SK-N-SH treated with all-trans-retinoic acid at 6 μM for 48 hours (cell line): ENCODE measurements at regions not wholly inside any gene's neighbourhood (a gene's known extent, or its start where the extent isn't known, plus 50 kb on each side); places are given as distances from the start of the nearest gene placed in this dataset.

Source experiments
- ATAC-seq: fragments of 200-7000 bp; cut with Tn5 transposase; 3 replicates; pipeline ENCODE4 v1.9.1; 2020; ENCODE audit warnings: mild to moderate bottlenecking, moderate library complexity
- ARNTL ChIP-seq: fragments of 450-650 bp; formaldehyde crosslinking; IDR thresholded peaks from 2 replicates; pipeline ENCODE4 v1.5.0; 2020; ENCODE audit warnings: low read depth, mild to moderate bottlenecking, moderate library complexity, borderline replicate concordance
- BACH2 ChIP-seq: fragments of 250-450 bp; sonication (Bioruptor Pico); IDR thresholded peaks from 2 replicates; pipeline ENCODE4 v1.9.0; 2021; ENCODE audit warnings: mild to moderate bottlenecking, borderline replicate concordance
- ESRRG ChIP-seq: fragments of 250-450 bp; sonication (Bioruptor Pico); IDR thresholded peaks from 2 replicates; pipeline ENCODE4 v1.6.1; 2021; ENCODE audit warnings: mild to moderate bottlenecking
- GLIS3 ChIP-seq: fragments of 250-450 bp; sonication (Bioruptor Pico); IDR thresholded peaks from 2 replicates; pipeline ENCODE4 v1.5.0; 2020; ENCODE audit warnings: mild to moderate bottlenecking, moderate library complexity
- ISL1 ChIP-seq: fragments of 250-450 bp; sonication (Bioruptor Pico); IDR thresholded peaks from 2 replicates; pipeline ENCODE4 v2.1.2; 2022; ENCODE audit warnings: mild to moderate bottlenecking, moderate library complexity
- OSR1 ChIP-seq: fragments of 250-450 bp; sonication (Bioruptor Pico); IDR thresholded peaks from 2 replicates; pipeline ENCODE4 v1.8.0; 2022; ENCODE audit warnings: moderate library complexity, mild to moderate bottlenecking, inconsistent platforms
- RARB ChIP-seq: fragments of 250-450 bp; sonication (Bioruptor Pico); IDR thresholded peaks from 2 replicates; pipeline ENCODE4 v1.8.0; 2021; ENCODE audit warnings: mild to moderate bottlenecking, moderate library complexity
- SNAI2 ChIP-seq: fragments of 250-450 bp; sonication (Bioruptor Pico); IDR thresholded peaks from 2 replicates; pipeline ENCODE4 v1.5.0; 2020; ENCODE audit warnings: mild to moderate bottlenecking, moderate library complexity
- TCF4 ChIP-seq: fragments of 250-450 bp; sonication (Bioruptor Pico); IDR thresholded peaks from 2 replicates; pipeline ENCODE4 v1.8.0; 2021; ENCODE audit warnings: mild to moderate bottlenecking, moderate library complexity, borderline replicate concordance
- TOX ChIP-seq: fragments of 250-450 bp; sonication (Bioruptor Pico); IDR thresholded peaks from 2 replicates; pipeline ENCODE4 v1.8.0; 2021; ENCODE audit warnings: mild to moderate bottlenecking, moderate library complexity, borderline replicate concordance
- ZC3H10 ChIP-seq: fragments of 250-450 bp; sonication (Bioruptor Pico); IDR thresholded peaks from 2 replicates; pipeline ENCODE4 v1.5.1; 2021; ENCODE audit warnings: mild to moderate bottlenecking, moderate library complexity
- ZFP3 ChIP-seq: fragments of 250-450 bp; sonication (Bioruptor Pico); IDR thresholded peaks from 2 replicates; pipeline ENCODE4 v1.5.0; 2020; ENCODE audit warnings: mild to moderate bottlenecking, moderate library complexity
- ZFP30 ChIP-seq: fragments of 450-650 bp; formaldehyde crosslinking; IDR thresholded peaks from 2 replicates; pipeline ENCODE4 v1.5.0; 2022; ENCODE audit warnings: mild to moderate bottlenecking, moderate library complexity
- ZNF565 ChIP-seq: fragments of 450-650 bp; formaldehyde crosslinking; conservative IDR thresholded peaks from 2 replicates; pipeline ENCODE4 v1.5.0; 2020; ENCODE audit warnings: low read depth, mild to moderate bottlenecking, moderate library complexity
- ZNF70 ChIP-seq: fragments of 450-650 bp; formaldehyde crosslinking; IDR thresholded peaks from 2 replicates; pipeline ENCODE4 v1.5.0; 2020; ENCODE audit warnings: mild to moderate bottlenecking, moderate library complexity
- ZNF8 ChIP-seq: fragments of 450-650 bp; formaldehyde crosslinking; IDR thresholded peaks from 2 replicates; pipeline ENCODE4 v1.5.0; 2020; ENCODE audit warnings: mild to moderate bottlenecking, moderate library complexity
- TF ChIP-seq, protein P1 (sequence below): fragments of 250-450 bp; sonication (Bioruptor Pico); IDR thresholded peaks from 2 replicates; pipeline ENCODE4 v1.5.1; 2021; ENCODE audit warnings: mild to moderate bottlenecking, moderate library complexity
- TF ChIP-seq, protein P2 (sequence below): fragments of 250-450 bp; sonication (Bioruptor Pico); IDR thresholded peaks from 2 replicates; pipeline ENCODE4 v1.8.0; 2020; ENCODE audit warnings: mild to moderate bottlenecking, moderate library complexity, borderline replicate concordance
- TF ChIP-seq, protein P3 (sequence below): fragments of 250-450 bp; sonication (Bioruptor Pico); IDR thresholded peaks from 2 replicates; pipeline ENCODE4 v1.5.0; 2020; ENCODE audit warnings: mild to moderate bottlenecking, moderate library complexity
- TF ChIP-seq, protein P4 (sequence below): fragments of 250-450 bp; sonication (Bioruptor Pico); IDR thresholded peaks from 2 replicates; pipeline ENCODE4 v1.5.1; 2020; ENCODE audit warnings: low read depth, mild to moderate bottlenecking, moderate library complexity
- TF ChIP-seq, protein P5 (sequence below): fragments of 250-450 bp; sonication (Bioruptor Pico); IDR thresholded peaks from 2 replicates; pipeline ENCODE4 v1.8.0; 2021; ENCODE audit warnings: low read depth, mild to moderate bottlenecking, moderate library complexity, borderline replicate concordance

DNA sequence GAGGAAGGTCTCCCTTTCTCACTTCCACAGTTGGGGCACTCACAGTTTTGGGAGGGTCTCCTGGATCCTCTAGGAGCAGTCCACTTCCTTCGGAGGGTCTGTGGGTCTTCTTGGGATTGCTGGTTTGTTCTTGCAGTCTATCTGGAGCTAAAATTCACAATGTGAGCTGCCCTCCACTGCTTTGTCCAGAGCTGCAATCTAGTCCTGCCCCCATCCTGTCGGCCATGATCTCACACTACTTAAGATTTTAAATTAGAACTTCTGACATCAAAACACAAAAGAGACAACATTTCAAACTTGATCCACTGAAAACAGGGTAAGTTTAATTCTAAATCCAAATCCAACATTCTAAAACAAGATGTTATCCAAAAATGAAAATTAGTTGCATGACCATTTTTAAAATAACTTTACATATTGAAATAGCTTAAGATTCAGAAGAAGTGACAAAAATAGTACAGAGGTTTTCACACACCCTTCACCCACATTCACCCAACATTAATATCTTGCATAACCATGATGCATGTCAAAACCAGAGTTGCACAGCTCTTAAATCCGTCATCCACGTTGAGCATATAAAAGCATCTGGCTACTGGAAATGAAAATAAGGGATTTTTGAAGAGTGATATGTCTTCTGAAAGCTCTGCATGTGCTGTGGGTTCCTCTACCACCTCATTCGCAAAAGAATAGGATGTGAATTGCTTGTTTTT, 113.7 kb upstream of the EPB41L4A start:
- no peak for ATAC-seq
- TF ChIP-seq ZC3H10 (CRISPR knock-in tag) (no peak), ZNF565 (no peak), BACH2 (CRISPR knock-in tag) (no peak), ZFP3 (CRISPR knock-in tag) (no peak), ARNTL (CRISPR knock-in tag) (no peak), GLIS3 (CRISPR knock-in tag) (no peak), ZNF70 (no peak), RARB (CRISPR knock-in tag) (no peak), ESRRG (CRISPR knock-in tag) (no peak), ZFP30 (CRISPR knock-in tag) (no peak), ZNF8 (CRISPR knock-in tag) (no peak), TCF4 (CRISPR knock-in tag) (no peak), OSR1 (CRISPR knock-in tag) (no peak)
- TF ChIP-seq, protein P1, sequence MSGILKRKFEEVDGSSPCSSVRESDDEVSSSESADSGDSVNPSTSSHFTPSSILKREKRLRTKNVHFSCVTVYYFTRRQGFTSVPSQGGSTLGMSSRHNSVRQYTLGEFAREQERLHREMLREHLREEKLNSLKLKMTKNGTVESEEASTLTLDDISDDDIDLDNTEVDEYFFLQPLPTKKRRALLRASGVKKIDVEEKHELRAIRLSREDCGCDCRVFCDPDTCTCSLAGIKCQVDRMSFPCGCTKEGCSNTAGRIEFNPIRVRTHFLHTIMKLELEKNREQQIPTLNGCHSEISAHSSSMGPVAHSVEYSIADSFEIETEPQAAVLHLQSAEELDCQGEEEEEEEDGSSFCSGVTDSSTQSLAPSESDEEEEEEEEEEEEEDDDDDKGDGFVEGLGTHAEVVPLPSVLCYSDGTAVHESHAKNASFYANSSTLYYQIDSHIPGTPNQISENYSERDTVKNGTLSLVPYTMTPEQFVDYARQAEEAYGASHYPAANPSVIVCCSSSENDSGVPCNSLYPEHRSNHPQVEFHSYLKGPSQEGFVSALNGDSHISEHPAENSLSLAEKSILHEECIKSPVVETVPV (CRISPR knock-in tag): no peak
- TF ChIP-seq, protein P2, sequence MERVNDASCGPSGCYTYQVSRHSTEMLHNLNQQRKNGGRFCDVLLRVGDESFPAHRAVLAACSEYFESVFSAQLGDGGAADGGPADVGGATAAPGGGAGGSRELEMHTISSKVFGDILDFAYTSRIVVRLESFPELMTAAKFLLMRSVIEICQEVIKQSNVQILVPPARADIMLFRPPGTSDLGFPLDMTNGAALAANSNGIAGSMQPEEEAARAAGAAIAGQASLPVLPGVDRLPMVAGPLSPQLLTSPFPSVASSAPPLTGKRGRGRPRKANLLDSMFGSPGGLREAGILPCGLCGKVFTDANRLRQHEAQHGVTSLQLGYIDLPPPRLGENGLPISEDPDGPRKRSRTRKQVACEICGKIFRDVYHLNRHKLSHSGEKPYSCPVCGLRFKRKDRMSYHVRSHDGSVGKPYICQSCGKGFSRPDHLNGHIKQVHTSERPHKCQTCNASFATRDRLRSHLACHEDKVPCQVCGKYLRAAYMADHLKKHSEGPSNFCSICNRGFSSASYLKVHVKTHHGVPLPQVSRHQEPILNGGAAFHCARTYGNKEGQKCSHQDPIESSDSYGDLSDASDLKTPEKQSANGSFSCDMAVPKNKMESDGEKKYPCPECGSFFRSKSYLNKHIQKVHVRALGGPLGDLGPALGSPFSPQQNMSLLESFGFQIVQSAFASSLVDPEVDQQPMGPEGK (CRISPR knock-in tag): no peak

DNA sequence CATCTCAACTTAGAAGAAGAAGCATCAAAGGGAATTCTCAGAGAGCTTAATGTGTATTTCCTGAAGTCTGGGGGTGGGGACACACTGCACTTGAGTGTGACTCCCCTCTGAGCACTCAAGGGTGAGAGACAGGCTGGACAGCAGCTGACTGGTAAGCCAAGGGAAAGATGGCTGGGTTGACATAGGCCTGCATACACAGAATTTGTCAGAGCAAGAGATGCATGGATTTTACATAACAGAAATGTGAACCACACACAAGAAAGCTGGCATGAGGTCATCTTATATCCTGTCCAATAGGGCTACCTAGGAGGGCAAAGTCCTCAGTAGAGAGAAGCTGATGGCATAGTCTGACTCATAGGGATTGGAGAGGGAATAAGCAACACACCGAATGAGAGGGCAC, 114.3 kb upstream of the EPB41L4A start:
- TF ChIP-seq OSR1 (CRISPR knock-in tag): no peak
- TF ChIP-seq, protein P3, sequence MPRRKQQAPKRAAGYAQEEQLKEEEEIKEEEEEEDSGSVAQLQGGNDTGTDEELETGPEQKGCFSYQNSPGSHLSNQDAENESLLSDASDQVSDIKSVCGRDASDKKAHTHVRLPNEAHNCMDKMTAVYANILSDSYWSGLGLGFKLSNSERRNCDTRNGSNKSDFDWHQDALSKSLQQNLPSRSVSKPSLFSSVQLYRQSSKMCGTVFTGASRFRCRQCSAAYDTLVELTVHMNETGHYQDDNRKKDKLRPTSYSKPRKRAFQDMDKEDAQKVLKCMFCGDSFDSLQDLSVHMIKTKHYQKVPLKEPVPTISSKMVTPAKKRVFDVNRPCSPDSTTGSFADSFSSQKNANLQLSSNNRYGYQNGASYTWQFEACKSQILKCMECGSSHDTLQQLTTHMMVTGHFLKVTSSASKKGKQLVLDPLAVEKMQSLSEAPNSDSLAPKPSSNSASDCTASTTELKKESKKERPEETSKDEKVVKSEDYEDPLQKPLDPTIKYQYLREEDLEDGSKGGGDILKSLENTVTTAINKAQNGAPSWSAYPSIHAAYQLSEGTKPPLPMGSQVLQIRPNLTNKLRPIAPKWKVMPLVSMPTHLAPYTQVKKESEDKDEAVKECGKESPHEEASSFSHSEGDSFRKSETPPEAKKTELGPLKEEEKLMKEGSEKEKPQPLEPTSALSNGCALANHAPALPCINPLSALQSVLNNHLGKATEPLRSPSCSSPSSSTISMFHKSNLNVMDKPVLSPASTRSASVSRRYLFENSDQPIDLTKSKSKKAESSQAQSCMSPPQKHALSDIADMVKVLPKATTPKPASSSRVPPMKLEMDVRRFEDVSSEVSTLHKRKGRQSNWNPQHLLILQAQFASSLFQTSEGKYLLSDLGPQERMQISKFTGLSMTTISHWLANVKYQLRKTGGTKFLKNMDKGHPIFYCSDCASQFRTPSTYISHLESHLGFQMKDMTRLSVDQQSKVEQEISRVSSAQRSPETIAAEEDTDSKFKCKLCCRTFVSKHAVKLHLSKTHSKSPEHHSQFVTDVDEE (CRISPR knock-in tag): no peak
- no peak for TF ChIP-seq GLIS3 (CRISPR knock-in tag)
- TF ChIP-seq, protein P4, sequence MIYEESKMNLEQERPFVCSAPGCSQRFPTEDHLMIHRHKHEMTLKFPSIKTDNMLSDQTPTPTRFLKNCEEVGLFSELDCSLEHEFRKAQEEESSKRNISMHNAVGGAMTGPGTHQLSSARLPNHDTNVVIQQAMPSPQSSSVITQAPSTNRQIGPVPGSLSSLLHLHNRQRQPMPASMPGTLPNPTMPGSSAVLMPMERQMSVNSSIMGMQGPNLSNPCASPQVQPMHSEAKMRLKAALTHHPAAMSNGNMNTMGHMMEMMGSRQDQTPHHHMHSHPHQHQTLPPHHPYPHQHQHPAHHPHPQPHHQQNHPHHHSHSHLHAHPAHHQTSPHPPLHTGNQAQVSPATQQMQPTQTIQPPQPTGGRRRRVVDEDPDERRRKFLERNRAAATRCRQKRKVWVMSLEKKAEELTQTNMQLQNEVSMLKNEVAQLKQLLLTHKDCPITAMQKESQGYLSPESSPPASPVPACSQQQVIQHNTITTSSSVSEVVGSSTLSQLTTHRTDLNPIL (CRISPR knock-in tag): no peak
- TF ChIP-seq ZNF70: no peak
- TF ChIP-seq TCF4 (CRISPR knock-in tag): no peak
- TF ChIP-seq RARB (CRISPR knock-in tag): no peak
- TF ChIP-seq ZNF8 (CRISPR knock-in tag): no peak
- no peak for TF ChIP-seq ISL1 (CRISPR knock-in tag)
- TF ChIP-seq, protein P5, sequence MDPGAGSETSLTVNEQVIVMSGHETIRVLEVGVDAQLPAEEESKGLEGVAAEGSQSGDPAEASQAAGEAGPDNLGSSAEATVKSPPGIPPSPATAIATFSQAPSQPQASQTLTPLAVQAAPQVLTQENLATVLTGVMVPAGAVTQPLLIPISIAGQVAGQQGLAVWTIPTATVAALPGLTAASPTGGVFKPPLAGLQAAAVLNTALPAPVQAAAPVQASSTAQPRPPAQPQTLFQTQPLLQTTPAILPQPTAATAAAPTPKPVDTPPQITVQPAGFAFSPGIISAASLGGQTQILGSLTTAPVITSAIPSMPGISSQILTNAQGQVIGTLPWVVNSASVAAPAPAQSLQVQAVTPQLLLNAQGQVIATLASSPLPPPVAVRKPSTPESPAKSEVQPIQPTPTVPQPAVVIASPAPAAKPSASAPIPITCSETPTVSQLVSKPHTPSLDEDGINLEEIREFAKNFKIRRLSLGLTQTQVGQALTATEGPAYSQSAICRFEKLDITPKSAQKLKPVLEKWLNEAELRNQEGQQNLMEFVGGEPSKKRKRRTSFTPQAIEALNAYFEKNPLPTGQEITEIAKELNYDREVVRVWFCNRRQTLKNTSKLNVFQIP (CRISPR knock-in tag): no peak
- no peak for TF ChIP-seq SNAI2 (CRISPR knock-in tag)
- TF ChIP-seq ZNF565: no peak
- TF ChIP-seq, protein P2 (CRISPR knock-in tag): no peak
- no peak for TF ChIP-seq TOX (CRISPR knock-in tag)
- no peak for TF ChIP-seq ZC3H10 (CRISPR knock-in tag)
- TF ChIP-seq, all 23 proteins: peak for 0
- peak; percentile 63 for ATAC-seq
